Thyroid gland (tissue), 4 donors: ENCODE measurements at regions not wholly inside any gene's neighbourhood (a gene's known extent, or its start where the extent isn't known, plus 50 kb on each side); places are given as distances from the start of the nearest gene placed in this dataset.

Source experiments
- DNase-seq, 2 donors: peaks; one replicate each; pipeline ENCODE4 v3.0.0-alpha.2; 2019
- H3K27ac ChIP-seq, 3 donors: fragments of 200-600 bp; sonication (generic); 1 replicate in 2 of 3; 2 replicates in 1 of 3; pipeline ENCODE4 v1.5.1; 2016 to 2019; ENCODE audit warnings: mild to moderate bottlenecking in 1 of 3, moderate library complexity in 1 of 3
- H3K27me3 ChIP-seq: fragments of 200-600 bp; sonication (generic); one replicate; pipeline ENCODE4 v1.5.1; 2019
- H3K36me3 ChIP-seq, 2 donors: fragments of 200-600 bp; sonication (generic); one replicate each; pipeline ENCODE4 v1.5.1; 2016 to 2019
- H3K4me1 ChIP-seq, 2 donors: fragments of 200-600 bp; sonication (generic); one replicate each; pipeline ENCODE4 v1.5.1; 2017 to 2019
- H3K4me3 ChIP-seq, 3 donors: fragments of 200-600 bp; sonication (generic); replicated peaks in 1 of 3; 1 replicate in 2 of 3; 2 replicates in 1 of 3; pipeline ENCODE4 v1.5.1; 2016; ENCODE audit warnings: mild to moderate bottlenecking in 1 of 3
- H3K9me3 ChIP-seq: fragments of 200-600 bp; sonication (generic); one replicate; pipeline ENCODE4 v1.5.1; 2017
- POLR2A ChIP-seq, 2 donors: fragments of 450-650 bp; IDR thresholded peaks; one replicate each; pipeline ENCODE4 v1.6.1; 2017; ENCODE audit warnings: antibody characterized with exemption in 2 of 2, mild to moderate bottlenecking in 2 of 2, moderate library complexity in 1 of 2
- WGBS, 2 donors: methylation state at CpG; one replicate each; pipeline ENCODE4 v1.1.5; 2017; 5-methylcytosine and 5-hydroxymethylcytosine counted together
- intact Hi-C: fragments of 100-400 bp; cut with DNase I; formaldehyde crosslinking; loops from one replicate; pipeline ENCODE4 v1.15.1; 2023
- TF ChIP-seq, protein P1 (sequence below), 6 experiments: fragments of 200-600 bp in 3 of 6; fragments of 450-650 bp in 3 of 6; sonication (generic) in 3 of 6; IDR thresholded peaks; one replicate each; pipeline ENCODE4 v1.5.1; 2016 to 2019; ENCODE audit warnings: antibody characterized with exemption in 6 of 6, mild to moderate bottlenecking in 2 of 6, inconsistent platforms in 1 of 6, moderate library complexity in 1 of 6

DNA sequence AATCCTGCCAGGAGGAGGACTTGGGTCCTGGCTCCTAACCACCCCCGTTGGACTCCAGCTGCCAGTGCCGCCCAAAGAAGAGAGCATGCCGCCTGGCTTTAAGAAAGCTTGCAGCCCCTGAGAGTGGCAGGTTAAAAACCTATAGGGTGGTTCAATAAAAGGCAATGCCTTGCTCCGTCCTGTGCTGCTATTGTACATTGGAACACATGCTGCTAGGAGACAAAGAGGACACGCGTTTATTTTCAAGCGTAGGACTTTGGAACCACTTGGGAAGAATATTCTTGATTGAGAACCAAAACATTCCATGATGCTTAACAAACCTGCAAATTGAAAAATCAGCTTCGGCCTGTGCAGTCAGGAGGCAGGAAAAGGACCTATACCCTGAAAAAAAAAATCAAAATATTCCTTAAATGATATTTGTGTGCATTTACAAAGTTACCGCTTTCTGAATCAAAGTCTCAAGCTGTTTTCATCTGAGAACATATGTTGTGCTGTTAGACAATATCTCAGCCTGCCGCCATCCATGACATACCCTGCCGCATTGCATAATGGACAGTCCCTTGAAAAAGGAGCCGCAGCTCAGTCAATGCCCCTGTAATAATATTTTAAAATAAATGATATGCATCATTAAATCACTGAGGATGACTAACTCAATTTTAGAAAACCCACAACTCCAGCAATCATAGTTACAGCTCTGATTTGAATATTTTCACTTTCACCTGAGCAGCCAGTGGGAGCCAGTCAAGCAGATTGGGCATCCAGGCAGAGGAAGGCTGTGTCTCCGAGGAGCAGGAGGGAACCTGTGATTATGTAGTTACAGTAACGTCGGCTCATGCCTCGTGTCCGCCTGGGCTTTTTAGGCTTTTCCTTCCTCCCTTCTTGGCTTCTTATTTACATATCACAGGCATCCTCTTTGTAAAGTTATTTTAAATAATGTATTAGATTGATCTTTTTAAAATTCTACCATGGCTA lies 805.6 kb upstream of the FANCL start:
- H3K4me3 ChIP-seq = no peak overlapping the region
- no peaks in the 10 kb centered on the region for H3K27me3 ChIP-seq
- no peaks in the 10 kb centered on the region for H3K4me1 ChIP-seq
- no peaks in the 10 kb centered on the region for H3K36me3 ChIP-seq
- H3K9me3 ChIP-seq = no peaks in the 10 kb centered on the region
- WGBS, 2 donors = 82 to 88% methylated on average over 17 of the region's 17 CpGs
- no peak for DNase-seq
- intact Hi-C loops = no loop called here
- no peak for TF ChIP-seq POLR2A (IDR thresholded peaks at IDR 0.05)
- TF ChIP-seq, protein P1, sequence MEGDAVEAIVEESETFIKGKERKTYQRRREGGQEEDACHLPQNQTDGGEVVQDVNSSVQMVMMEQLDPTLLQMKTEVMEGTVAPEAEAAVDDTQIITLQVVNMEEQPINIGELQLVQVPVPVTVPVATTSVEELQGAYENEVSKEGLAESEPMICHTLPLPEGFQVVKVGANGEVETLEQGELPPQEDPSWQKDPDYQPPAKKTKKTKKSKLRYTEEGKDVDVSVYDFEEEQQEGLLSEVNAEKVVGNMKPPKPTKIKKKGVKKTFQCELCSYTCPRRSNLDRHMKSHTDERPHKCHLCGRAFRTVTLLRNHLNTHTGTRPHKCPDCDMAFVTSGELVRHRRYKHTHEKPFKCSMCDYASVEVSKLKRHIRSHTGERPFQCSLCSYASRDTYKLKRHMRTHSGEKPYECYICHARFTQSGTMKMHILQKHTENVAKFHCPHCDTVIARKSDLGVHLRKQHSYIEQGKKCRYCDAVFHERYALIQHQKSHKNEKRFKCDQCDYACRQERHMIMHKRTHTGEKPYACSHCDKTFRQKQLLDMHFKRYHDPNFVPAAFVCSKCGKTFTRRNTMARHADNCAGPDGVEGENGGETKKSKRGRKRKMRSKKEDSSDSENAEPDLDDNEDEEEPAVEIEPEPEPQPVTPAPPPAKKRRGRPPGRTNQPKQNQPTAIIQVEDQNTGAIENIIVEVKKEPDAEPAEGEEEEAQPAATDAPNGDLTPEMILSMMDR (IDR thresholded peaks at IDR 0.05) = no peak
- H3K27ac ChIP-seq = no peak overlapping the region

- Histone ChIP-seq H3K36me3 (no peaks in the 10 kb centered on the region), H3K4me1 (no peaks in the 10 kb centered on the region), H3K9me3 (no peaks in the 10 kb centered on the region), H3K4me3 (no peak overlapping the region), H3K27me3 (no peaks in the 10 kb centered on the region), H3K27ac (no peak overlapping the region)
- no peak for TF ChIP-seq POLR2A (IDR thresholded peaks at IDR 0.05)
- TF ChIP-seq, protein P1 (IDR thresholded peaks at IDR 0.05) = no peak
- intact Hi-C loops = no loop called here
- DNase-seq = no peak
- 83 to 89% methylated on average over 1 of the region's 1 CpG for WGBS, 2 donors
Measured at GRCh38 chr2:59044736-59045135, 803.6 kb upstream of the FANCL start.

- Histone ChIP-seq H3K4me3 (no peak overlapping the region), H3K9me3 (no peaks in the 10 kb centered on the region), H3K27me3 (no peaks in the 10 kb centered on the region), H3K27ac (no peak overlapping the region), H3K4me1 (no peaks in the 10 kb centered on the region), H3K36me3 (no peaks in the 10 kb centered on the region)
- intact Hi-C loops = no loop called here
- TF ChIP-seq, protein P1 (IDR thresholded peaks at IDR 0.05) = no peak
- TF ChIP-seq POLR2A (IDR thresholded peaks at IDR 0.05) = no peak
- no peak for DNase-seq
- 82% methylated on average over 4 of the region's 4 CpGs for WGBS, 2 donors
Measured at GRCh38 chr2:59041139-59041538, 800.0 kb upstream of the FANCL start.

DNA sequence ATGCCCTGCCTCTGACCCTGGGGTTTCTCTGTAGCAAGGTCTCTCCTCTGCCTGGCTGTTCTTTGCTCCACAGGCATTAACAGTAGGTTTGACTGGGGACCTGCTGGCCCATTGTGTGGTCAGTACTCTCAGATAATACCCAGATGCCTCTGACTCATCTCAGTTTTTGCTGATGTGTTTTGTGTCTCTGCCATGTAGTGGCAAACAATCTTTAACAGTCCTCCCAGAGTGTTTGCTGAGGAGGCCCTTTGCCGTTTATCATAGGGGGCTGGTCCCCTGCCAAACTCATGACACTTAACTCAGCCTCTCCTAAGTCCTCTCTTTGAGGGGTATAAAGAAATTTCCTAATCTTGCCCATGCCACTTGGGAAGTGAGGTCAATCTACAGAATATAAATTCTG lies 793.7 kb upstream of the FANCL start:
- DNase-seq = no peak
- Histone ChIP-seq H3K27ac (no peak overlapping the region), H3K4me3 (no peak overlapping the region), H3K9me3 (no peaks in the 10 kb centered on the region), H3K27me3 (no peaks in the 10 kb centered on the region), H3K36me3 (no peaks in the 10 kb centered on the region), H3K4me1 (no peaks in the 10 kb centered on the region)
- no peak for TF ChIP-seq POLR2A (IDR thresholded peaks at IDR 0.05)
- TF ChIP-seq, protein P1 (IDR thresholded peaks at IDR 0.05) = no peak
- 8 to 19% methylated on average over 1 of the region's 1 CpG for whole genome bisulfite sequencing, 2 donors
- intact Hi-C loops = no loop called here

- Histone ChIP-seq H3K36me3 (no peaks in the 10 kb centered on the region), H3K4me1 (no peaks in the 10 kb centered on the region), H3K9me3 (no peaks in the 10 kb centered on the region), H3K27ac (no peak overlapping the region), H3K4me3 (no peak overlapping the region), H3K27me3 (no peaks in the 10 kb centered on the region)
- intact Hi-C loops = no loop called here
- no peak for TF ChIP-seq POLR2A (IDR thresholded peaks at IDR 0.05)
- TF ChIP-seq, protein P1 (IDR thresholded peaks at IDR 0.05) = no peak
- DNase-seq = no peak
- 68 to 69% methylated on average over 3 of the region's 3 CpGs for WGBS, 2 donors
Measured at GRCh38 chr2:59034106-59034505, 793.0 kb upstream of the FANCL start.
